ENCODE measurements at regions not wholly inside any gene's neighbourhood (a gene's known extent, or its start where the extent isn't known, plus 50 kb on each side); places are given as distances from the start of the nearest gene placed in this dataset.

DNA sequence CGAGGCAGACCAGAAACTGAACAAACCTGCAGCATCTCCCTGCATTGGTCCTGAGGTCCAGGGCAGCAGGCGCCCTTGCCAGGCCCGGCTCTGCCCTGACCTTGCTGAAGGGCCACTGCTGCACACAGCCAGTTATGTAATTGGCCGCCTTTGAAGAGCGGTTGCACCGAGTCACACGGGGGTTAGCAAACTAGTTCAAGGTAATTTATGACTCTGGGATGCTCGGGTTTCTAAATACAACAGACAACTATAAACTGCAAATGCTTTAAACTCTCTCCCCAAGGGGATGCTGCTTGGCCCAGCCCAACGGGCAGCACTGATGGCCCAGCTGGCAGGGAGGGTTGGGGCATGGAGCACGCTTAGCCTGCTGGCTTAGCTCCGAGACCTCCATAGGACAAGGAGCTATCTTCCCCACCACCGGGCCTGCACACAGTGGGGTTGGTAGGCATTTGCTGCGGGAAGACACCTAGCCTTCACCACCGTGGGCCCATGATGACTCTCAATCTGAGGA is 60.3 kb upstream of the IQSEC1 start:
- Histone ChIP-seq H3K4me3 (ENCODE audit: low read length in 2 of 2) (no peak overlapping the region), H3K4me1 (ENCODE audit: insufficient read depth, low read length) (no peaks in the 10 kb centered on the region), H3K27me3 (ENCODE audit: insufficient read depth, low read length) (no peaks in the 10 kb centered on the region), H3K9me3 (ENCODE audit: control insufficient read depth in 1 of 2, low read length in 2 of 2) (no peaks in the 10 kb centered on the region), H3K27ac (ENCODE audit: low read depth, low read length) (no peak overlapping the region), H3K36me3 (ENCODE audit: insufficient read depth, low read length) (no peaks in the 10 kb centered on the region)
- Mint-ChIP-seq H3K27me3 (peaks cover 2 to 8% of the 10 kb centered on the region in 2 donors), H3K4me1 (peaks cover 0 to 2% (median under 1%) of the 10 kb centered on the region in 4 donors), H3K36me3 (no peaks in the 10 kb centered on the region), H3K4me3 (no peak overlapping the region), H3K27ac (no peak overlapping the region), H3K9me3 (peaks cover 0 to 2% (median 0%) of the 10 kb centered on the region in 8 donors)
- DNase-seq: no peak
- intact Hi-C loops (cut with micrococcal nuclease): no loop called here
- POLR2A ChIA-PET (ENCODE audit: partially characterized antibody): no interaction called here
- CTCF ChIA-PET (ENCODE audit: partially characterized antibody): interaction anchor here (1.3 kb wide), 1 partner anchor 23 kb away, joined by 3 read pairs; no protein-coding TSS in a partner anchor

GRCh38 chr3:13132731-13133410 is 59.6 kb upstream of the IQSEC1 start:
- ChIA-PET CTCF (ENCODE audit: partially characterized antibody) (interaction anchor here (1.3 kb wide), 1 partner anchor 22 kb away, joined by 3 read pairs; no protein-coding TSS in a partner anchor), POLR2A (ENCODE audit: partially characterized antibody) (no interaction called here)
- intact Hi-C loops (cut with micrococcal nuclease): no loop called here
- Mint-ChIP-seq H3K4me3 (no peak overlapping the region), H3K27me3 (peaks cover 2 to 8% of the 10 kb centered on the region in 2 donors), H3K36me3 (no peaks in the 10 kb centered on the region), H3K27ac (peak overlapping the region in 1 of 7 donors; percentile 29), H3K9me3 (peaks cover 0 to 2% (median 0%) of the 10 kb centered on the region in 8 donors), H3K4me1 (peaks cover 0 to 2% (median under 1%) of the 10 kb centered on the region in 4 donors)
- Histone ChIP-seq H3K27ac (ENCODE audit: low read depth, low read length) (no peak overlapping the region), H3K9me3 (ENCODE audit: control insufficient read depth in 1 of 2, low read length in 2 of 2) (no peaks in the 10 kb centered on the region), H3K36me3 (ENCODE audit: insufficient read depth, low read length) (no peaks in the 10 kb centered on the region), H3K27me3 (ENCODE audit: insufficient read depth, low read length) (no peaks in the 10 kb centered on the region), H3K4me3 (ENCODE audit: low read length in 2 of 2) (no peak overlapping the region), H3K4me1 (ENCODE audit: insufficient read depth, low read length) (no peaks in the 10 kb centered on the region)
- no peak for DNase-seq

GRCh38 chr3:13132281-13132680 is 59.1 kb upstream of the IQSEC1 start:
- intact Hi-C loops (cut with micrococcal nuclease): no loop called here
- Mint-ChIP-seq H3K4me1 (peaks cover 0 to 2% (median under 1%) of the 10 kb centered on the region in 4 donors), H3K4me3 (no peak overlapping the region), H3K9me3 (peaks cover 0 to 2% (median 0%) of the 10 kb centered on the region in 8 donors), H3K27ac (no peak overlapping the region), H3K36me3 (no peaks in the 10 kb centered on the region), H3K27me3 (peaks cover 2 to 8% of the 10 kb centered on the region in 2 donors)
- no peaks in the 10 kb centered on the region for H3K27me3 ChIP-seq (ENCODE audit: insufficient read depth, low read length)
- H3K9me3 ChIP-seq (ENCODE audit: control insufficient read depth in 1 of 2, low read length in 2 of 2): no peaks in the 10 kb centered on the region
- H3K36me3 ChIP-seq (ENCODE audit: insufficient read depth, low read length): no peaks in the 10 kb centered on the region
- H3K4me1 ChIP-seq (ENCODE audit: insufficient read depth, low read length): no peaks in the 10 kb centered on the region
- ChIA-PET POLR2A (ENCODE audit: partially characterized antibody) (no interaction called here), CTCF (ENCODE audit: partially characterized antibody) (interaction anchor here (1.3 kb wide), 1 partner anchor 22 kb away, joined by 3 read pairs; no protein-coding TSS in a partner anchor)
- no peak for DNase-seq
- no peak overlapping the region for H3K27ac ChIP-seq (ENCODE audit: low read depth, low read length)
- H3K4me3 ChIP-seq (ENCODE audit: low read length in 2 of 2): no peak overlapping the region

DNA sequence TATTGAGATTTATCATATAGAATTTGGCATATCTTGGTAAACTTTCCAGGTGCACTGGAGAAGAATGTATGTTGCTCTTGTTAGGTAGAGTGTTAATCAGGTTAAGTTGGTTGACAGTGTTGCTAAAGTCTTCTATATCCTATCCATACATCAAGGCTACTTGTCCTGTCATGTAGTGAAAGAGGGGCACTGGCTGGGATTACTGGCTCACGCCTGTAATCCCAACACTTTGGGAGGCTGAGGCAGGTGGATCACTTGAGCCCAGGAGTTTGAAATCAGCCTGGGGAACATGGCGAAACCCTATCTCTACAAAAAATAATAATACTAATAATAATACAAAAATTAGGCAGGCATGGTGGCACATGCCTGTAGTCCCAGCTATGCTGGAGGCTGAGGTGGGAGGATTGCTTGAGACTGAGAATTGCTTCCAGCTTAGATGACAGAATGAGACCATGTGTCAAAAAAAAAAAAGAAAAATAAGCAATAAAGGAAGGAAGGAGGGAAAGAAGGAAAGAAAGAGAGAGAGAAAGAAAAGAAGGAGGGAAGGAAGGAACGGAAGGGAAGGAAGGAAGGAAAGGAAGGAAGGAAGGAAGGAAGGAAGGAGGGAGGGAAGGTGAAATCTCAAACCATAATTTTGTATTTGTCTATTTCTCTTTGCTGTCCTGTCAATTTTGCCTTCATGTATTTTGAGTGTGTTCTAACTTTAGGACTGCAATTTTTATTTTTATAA is 57.4 kb upstream of the IQSEC1 start:
- Mint-ChIP-seq H3K4me1 (peaks cover 0 to 2% (median under 1%) of the 10 kb centered on the region in 4 donors), H3K9me3 (no peaks in the 10 kb centered on the region), H3K27me3 (peaks cover 0 to 8% of the 10 kb centered on the region in 2 donors), H3K36me3 (no peaks in the 10 kb centered on the region), H3K4me3 (no peak overlapping the region), H3K27ac (no peak overlapping the region)
- no peak overlapping the region for H3K27ac ChIP-seq (ENCODE audit: low read depth, low read length)
- no peak for DNase-seq
- H3K4me1 ChIP-seq (ENCODE audit: insufficient read depth, low read length): no peaks in the 10 kb centered on the region
- no peak overlapping the region for H3K4me3 ChIP-seq (ENCODE audit: low read length in 2 of 2)
- POLR2A ChIA-PET (ENCODE audit: partially characterized antibody): no interaction called here
- no peaks in the 10 kb centered on the region for H3K36me3 ChIP-seq (ENCODE audit: insufficient read depth, low read length)
- H3K27me3 ChIP-seq (ENCODE audit: insufficient read depth, low read length): no peaks in the 10 kb centered on the region
- intact Hi-C loops (cut with micrococcal nuclease): no loop called here
- CTCF ChIA-PET (ENCODE audit: partially characterized antibody): interaction anchor here (0.6 kb wide), 1 partner anchor 164 kb away, joined by 4 read pairs; no protein-coding TSS in a partner anchor
- no peaks in the 10 kb centered on the region for H3K9me3 ChIP-seq (ENCODE audit: control insufficient read depth in 1 of 2, low read length in 2 of 2)

- no peak overlapping the region for H3K27ac ChIP-seq (ENCODE audit: low read depth, low read length)
- DNase-seq: no peak
- Mint-ChIP-seq H3K4me3 (no peak overlapping the region), H3K4me1 (no peaks in the 10 kb centered on the region), H3K27ac (no peak overlapping the region), H3K9me3 (no peaks in the 10 kb centered on the region), H3K36me3 (no peaks in the 10 kb centered on the region), H3K27me3 (no peaks in the 10 kb centered on the region)
- no peaks in the 10 kb centered on the region for H3K36me3 ChIP-seq (ENCODE audit: insufficient read depth, low read length)
- ChIA-PET POLR2A (ENCODE audit: partially characterized antibody) (no interaction called here), CTCF (ENCODE audit: partially characterized antibody) (no interaction called here)
- intact Hi-C loops (cut with micrococcal nuclease): no loop called here
- H3K9me3 ChIP-seq (ENCODE audit: control insufficient read depth in 1 of 2, low read length in 2 of 2): no peaks in the 10 kb centered on the region
- H3K27me3 ChIP-seq (ENCODE audit: insufficient read depth, low read length): no peaks in the 10 kb centered on the region
- H3K4me1 ChIP-seq (ENCODE audit: insufficient read depth, low read length): no peaks in the 10 kb centered on the region
- no peak overlapping the region for H3K4me3 ChIP-seq (ENCODE audit: low read length in 2 of 2)
These were observed 52.1 kb upstream of the IQSEC1 start for GRCh38 chr3:13125092-13126015.

- H3K27me3 Mint-ChIP-seq: no peaks in the 10 kb centered on the region
- Histone ChIP-seq H3K9me3 (ENCODE audit: control insufficient read depth in 1 of 2, low read length in 2 of 2) (no peaks in the 10 kb centered on the region), H3K36me3 (ENCODE audit: insufficient read depth, low read length) (no peaks in the 10 kb centered on the region), H3K27ac (ENCODE audit: low read depth, low read length) (no peak overlapping the region), H3K4me1 (ENCODE audit: insufficient read depth, low read length) (no peaks in the 10 kb centered on the region), H3K27me3 (ENCODE audit: insufficient read depth, low read length) (no peaks in the 10 kb centered on the region), H3K4me3 (ENCODE audit: low read length in 2 of 2) (no peak overlapping the region)
- H3K4me3 Mint-ChIP-seq: no peak overlapping the region
- no peak overlapping the region for H3K27ac Mint-ChIP-seq
- intact Hi-C loops (cut with micrococcal nuclease): no loop called here
- H3K4me1 Mint-ChIP-seq: no peaks in the 10 kb centered on the region
- no peaks in the 10 kb centered on the region for H3K36me3 Mint-ChIP-seq
- no peaks in the 10 kb centered on the region for H3K9me3 Mint-ChIP-seq
- no peak for DNase-seq
- POLR2A ChIA-PET (ENCODE audit: partially characterized antibody): no interaction called here
- CTCF ChIA-PET (ENCODE audit: partially characterized antibody): no interaction called here
These were observed 51.4 kb upstream of the IQSEC1 start for GRCh38 chr3:13124631-13125030.

DNA sequence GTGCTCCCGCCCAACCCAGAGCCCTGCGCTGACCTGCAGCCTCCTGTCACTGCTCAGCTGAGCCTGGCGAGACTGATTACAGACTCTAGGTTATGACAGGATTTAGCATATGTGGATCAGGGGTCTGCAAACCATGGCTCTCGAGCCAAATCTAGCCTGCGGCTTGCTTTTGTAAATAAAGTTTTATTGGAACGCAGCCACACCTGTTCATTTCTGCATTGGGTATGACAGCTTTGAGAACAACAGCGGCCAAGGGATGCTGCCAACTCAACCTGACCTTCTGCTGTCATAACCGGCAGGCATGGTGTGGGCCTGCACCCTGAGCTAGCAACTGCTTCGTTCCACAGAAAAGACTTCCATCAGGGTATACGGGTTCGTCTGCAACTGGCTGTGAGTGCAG is 50.5 kb upstream of the IQSEC1 start:
- H3K4me3 Mint-ChIP-seq: no peak overlapping the region
- Histone ChIP-seq H3K4me3 (ENCODE audit: low read length in 2 of 2) (no peak overlapping the region), H3K4me1 (ENCODE audit: insufficient read depth, low read length) (no peaks in the 10 kb centered on the region), H3K9me3 (ENCODE audit: control insufficient read depth in 1 of 2, low read length in 2 of 2) (no peaks in the 10 kb centered on the region), H3K27ac (ENCODE audit: low read depth, low read length) (no peak overlapping the region), H3K27me3 (ENCODE audit: insufficient read depth, low read length) (no peaks in the 10 kb centered on the region), H3K36me3 (ENCODE audit: insufficient read depth, low read length) (no peaks in the 10 kb centered on the region)
- ChIA-PET CTCF (ENCODE audit: partially characterized antibody) (no interaction called here), POLR2A (ENCODE audit: partially characterized antibody) (no interaction called here)
- H3K27ac Mint-ChIP-seq: no peak overlapping the region
- H3K27me3 Mint-ChIP-seq: no peaks in the 10 kb centered on the region
- intact Hi-C loops (cut with micrococcal nuclease): no loop called here
- no peak for DNase-seq
- no peaks in the 10 kb centered on the region for H3K4me1 Mint-ChIP-seq
- H3K9me3 Mint-ChIP-seq: no peaks in the 10 kb centered on the region
- no peaks in the 10 kb centered on the region for H3K36me3 Mint-ChIP-seq
